C1 segment of cervical spinal cord (tissue), 14 donors: ENCODE measurements at regions not wholly inside any gene's neighbourhood (a gene's known extent, or its start where the extent isn't known, plus 50 kb on each side); places are given as distances from the start of the nearest gene placed in this dataset.

Experiments used
- DNase-seq, 14 donors: peaks; one replicate each; lab custom pipeline; 2025; lab: John Stamatoyannopoulos, UW

DNA sequence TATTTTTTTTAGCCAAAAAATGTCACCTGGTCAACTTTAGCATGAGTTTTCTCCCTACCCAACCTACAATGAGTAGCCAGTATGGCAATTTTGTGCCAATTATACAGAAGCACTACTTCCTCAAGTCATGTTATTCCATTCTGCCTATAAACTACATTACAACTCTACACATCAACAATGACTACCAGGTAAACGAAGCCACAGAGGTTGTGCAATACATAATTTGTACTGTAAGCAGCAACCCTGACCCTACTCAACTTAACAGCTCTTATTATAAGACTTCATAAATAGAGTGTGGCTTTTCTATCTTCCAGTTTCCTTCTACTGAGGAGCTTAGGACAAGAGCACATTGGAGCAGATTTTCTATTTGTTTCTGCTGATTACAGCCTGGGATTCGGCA is 160.5 kb downstream of the HS3ST1 start:
- DNase-seq: no peak

DNA sequence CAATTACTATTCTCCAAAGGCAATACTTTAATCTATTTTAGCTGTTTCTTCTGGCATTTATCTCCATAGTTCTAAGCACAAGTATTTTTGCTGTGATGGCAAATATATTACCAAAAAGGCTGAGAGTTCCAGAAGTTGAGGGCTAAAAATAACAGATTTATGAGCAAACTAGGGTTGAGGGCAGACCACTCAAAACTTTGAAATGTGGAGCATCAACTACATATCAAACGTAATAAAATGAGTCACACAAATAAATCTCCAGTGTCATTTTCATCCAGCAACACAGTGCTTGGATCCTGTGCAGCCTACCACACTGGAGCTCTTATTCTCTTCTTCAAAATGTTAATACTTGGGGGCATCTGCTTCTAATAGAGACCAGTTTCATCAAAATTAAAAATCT is 163.9 kb downstream of the HS3ST1 start:
- DNase-seq: no peak

DNA sequence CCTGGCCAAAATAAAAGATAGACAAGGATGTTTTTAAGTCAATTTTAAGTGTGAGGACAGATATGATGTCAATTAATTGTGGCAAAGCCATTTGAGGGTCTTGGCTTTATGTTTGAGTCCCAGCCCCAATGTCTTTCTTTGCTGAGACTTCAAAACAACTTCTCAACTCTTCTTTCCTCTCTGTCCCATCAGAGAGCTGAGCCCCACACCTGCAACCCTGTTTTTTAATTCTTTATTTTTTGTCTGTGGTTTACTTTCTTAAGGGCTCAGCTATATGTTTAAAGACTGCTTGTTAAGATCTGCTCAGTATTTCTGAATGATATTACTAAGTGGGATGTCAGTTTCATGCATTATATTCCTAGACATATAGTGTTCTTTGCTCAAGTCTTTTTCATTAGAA is 164.3 kb downstream of the HS3ST1 start:
- no peak for DNase-seq

DNA sequence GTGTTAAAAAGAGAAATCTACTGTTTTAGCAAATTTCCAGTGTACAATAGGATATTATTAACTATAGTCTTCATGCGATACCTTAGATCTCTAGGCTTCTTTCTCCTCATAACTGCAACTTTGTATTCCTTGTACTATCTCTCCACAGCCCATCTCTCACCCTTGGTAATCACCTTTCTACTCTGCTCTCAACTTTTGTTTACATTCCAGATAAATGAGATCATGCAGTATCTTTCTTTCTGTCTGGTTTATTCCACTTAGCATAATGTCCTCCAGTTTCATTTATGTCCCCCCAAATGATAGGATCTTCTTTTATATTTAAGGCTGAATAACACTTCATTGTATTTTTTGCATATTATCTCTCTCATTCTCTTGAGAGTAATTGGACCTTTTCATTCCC is 165.5 kb downstream of the HS3ST1 start:
- no peak for DNase-seq

DNA sequence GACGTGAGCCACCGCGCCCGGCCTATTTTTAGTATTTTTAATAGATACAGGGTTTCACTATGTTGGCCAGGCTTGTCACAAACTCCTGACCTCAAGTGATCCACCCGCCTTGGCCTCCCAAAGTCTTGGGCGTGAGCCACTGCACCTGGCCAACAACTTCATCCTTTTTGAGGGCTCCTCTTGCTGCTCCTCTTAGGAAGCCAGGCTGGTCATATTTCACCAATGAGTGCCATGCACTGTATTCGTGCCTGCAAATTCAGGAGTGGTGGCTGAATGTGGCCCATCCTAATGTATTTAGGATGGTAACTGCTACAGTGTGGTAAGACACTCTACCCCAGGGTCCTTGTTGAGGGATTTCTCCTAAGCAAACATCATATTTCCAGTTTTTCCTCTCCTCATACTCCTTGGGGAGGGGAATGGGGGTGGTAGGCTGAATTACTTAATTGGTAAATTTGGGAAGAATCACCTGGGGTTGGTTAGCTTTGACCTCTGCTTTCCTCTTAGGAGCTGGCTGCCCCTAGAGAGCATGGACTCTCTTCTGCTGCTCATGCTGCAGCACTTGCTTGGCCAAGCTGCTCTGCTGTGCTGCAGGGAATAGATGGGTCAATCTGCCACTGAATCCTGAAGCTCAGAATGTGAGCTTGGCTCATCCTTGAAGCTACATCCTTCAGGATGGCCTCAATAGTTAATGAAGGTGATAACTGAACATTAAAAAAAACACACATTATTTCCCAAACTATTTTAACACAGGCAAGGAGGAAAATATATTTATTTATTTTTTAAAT is 167.4 kb downstream of the HS3ST1 start:
- peak in 1 of 14 donors; percentile 76 for DNase-seq

DNA sequence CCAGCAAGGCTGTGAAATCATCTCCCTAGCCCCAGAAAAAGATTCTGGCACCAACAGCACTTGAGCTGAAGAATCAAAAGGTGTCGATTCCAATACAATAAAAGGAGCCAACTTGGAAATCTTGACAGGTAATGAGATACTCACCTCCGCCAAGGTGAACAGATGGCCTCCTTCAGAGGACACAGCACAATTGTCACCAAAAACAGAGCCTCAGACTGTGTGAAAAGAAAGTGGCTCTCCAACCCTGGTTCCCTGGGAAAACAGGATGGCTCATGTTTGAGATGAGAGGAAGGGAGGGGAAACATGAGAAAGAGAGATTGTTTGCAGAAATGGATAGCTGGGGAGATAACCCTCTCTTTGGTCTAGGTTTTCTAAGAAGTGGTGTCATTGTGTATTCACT is 168.9 kb downstream of the HS3ST1 start:
- peak in 2 of 14 donors; percentile 4 to 94 for DNase-seq

DNA sequence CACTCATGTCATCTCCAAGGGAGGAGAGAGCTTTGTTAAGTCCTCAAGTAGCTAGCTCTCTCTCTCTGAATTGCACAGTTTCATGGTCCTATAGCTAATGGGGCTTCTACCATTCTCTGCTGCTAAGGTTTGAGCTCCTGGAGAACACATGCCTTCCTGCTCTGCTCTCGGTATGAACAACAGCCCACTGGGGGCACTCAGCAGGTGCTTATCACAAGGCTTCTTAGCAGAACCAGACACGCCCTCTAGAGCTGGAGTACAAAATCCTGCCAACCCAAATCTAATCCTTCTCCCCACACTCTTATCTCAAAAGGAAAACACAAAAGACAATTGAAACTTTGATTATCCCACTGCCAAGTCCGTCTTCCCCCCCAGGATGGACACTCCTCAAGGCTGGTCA is 176.5 kb downstream of the HS3ST1 start:
- DNase-seq: no peak

DNA sequence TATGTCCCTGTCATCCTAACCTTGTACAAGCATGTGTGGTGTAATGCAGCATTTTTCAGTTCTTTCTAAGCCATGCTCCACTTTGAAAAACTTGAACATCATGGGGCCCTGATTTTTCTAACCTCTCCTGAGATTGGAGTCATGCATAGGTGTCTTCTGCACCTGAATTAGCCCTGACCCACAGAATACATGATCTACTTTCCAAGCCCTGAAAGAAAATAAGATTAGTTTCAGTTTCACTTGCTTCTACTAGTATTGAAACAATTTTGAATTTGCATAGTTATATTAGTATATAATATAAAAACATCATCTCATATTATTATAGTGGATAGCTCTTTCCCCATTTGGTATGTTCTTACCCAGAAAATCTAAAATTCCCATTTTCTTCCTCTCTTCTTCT is 178.2 kb downstream of the HS3ST1 start:
- DNase-seq: no peak

DNA sequence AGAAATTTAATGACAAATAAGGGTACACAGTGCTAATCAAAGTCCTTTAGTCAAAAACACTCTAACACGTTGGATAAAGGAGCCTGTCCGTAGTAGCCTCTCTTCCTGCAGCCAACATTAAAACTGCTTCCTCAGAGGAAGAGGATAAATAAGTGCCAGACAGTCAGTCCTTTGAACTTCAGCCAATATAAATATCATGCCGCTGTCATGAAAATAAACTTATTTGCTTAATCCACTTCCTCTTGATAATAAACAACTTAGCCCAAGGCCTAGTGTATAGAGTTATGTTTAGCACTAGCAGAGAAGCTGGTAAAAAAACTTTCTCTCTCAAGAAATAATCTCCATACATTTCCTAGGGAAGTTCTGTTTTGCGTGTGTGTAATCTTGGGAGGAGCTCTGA is 196.7 kb downstream of the HS3ST1 start:
- no peak for DNase-seq

DNA sequence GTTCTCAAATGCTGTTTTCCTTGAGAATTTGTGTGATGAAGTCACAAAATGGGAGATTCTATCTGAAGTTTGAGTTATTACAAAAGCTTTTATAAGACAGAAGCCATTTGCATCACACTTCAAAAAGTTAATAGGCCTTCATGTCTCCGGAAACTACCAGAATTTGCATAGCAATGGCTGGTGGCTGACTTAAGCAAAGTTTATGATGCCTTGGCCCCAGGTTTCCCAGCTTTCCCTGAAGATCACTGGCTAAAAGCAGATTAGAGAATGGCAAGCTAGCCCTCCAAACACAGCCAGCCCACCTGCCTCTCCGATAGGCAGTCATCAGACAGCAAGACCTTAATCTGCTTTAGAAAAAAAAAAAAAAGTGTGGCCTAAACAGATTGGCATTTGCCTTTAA is 197.8 kb downstream of the HS3ST1 start:
- no peak for DNase-seq

DNA sequence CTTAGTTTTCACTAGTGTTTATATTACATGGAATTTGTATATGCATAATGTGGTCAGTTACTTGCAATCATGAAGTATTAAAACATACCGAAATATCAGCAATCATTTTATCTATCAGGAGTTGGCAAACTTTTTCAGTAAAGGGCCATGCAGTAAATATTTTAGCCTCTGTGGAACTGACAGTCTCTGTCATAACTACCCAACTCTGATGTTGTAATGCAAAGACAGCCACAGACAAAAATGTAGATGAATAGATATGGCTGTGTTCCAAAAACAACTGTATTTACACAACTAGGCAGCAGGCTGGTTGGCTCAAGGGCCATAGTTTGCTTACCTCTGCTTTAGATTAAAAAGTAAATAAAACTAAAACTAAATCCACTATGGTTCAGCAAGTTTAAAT is 200.2 kb downstream of the HS3ST1 start:
- DNase-seq: no peak

DNA sequence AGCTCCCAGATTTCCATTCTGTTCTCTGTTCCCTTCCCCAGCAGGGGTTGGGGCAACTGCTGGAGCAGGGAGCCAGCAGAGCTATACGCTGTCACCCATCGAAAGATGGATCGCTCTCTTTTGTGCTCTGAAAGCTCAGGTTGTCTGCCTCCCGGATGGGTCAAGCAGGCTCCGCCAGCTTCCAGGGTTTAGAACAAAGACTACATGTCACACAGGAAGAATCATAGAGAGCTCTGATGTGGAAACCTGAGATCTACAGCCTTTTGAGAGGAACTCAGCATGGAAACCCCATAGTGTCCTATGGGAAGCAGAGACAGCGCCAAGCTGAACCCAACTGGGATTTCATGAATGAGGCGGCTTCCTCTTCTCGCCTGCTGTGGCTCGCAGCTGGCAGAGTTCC is 205.4 kb downstream of the HS3ST1 start:
- no peak for DNase-seq

DNA sequence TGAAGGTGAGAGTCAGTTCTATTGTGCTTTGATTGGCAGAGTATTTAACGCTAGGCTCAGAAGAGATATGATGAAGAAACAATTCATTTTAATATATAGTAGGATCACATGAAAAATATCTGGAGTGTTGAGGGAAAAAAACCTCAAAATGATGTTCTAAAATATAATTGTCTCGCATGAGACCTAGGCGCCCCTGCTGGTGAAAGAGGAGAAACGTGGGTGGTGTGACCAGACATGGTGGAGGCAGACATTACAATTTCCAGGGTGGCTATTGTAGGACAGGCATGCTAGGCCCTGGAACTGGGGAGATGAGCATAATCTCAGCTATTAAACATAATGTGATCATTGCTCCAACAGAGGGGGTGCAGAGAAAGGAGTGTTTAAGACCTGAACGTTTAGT is 210.0 kb downstream of the HS3ST1 start:
- no peak for DNase-seq

DNA sequence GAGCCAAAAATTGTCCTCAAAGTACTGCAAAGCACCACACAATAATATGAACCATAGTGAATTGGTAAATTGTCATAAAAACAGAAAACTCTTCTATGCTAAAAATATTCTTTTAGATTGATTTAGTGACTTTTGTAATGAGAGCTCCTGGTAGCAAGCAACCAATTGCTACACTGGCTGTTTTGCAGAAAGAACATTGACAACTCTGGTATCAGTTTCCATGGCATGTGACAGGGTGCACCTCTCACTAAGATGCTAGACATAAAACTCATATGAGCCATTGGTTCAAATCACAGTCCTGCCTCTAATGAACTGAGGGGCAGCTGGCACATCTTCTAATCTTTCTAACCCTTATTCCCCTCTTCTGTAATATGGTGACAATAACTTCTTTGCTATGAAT is 212.2 kb downstream of the HS3ST1 start:
- DNase-seq: no peak

DNA sequence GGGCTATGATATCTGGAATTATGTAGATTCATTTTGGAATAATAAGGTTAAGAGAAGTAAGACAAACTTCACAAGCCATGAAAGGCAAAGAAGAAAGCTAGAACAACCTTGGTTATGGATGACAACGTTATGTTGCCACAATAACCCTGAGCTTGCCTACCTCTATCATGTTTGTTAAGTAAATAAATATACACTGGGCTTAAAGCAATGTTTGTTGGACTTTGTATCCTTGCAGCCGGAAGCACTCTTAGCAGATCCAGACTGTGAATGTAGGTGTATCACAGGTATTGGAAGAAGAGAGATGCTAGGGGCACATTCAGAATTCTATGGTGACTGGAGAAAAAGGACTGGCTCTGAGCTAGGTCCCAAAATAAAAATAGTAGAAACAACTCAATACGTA is 214.4 kb downstream of the HS3ST1 start:
- no peak for DNase-seq

DNA sequence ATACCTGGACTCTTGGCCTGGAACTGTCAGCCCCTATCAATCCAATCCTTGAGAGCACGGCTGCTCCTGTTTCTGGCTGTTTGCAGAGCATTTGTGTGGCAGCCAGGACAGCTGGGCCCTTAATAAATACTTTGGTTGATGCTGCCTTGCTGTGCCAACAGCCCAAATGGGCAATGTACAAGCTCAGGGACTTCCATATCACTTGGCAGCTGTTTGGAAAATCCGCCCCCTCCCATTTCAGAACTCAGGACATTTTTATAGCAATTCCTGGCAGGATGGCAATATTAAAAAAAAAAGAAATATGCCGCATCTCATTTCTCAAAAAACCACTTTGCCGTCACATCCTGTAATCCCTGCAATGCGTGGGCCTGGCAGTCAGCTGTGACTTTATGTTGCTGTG is 218.9 kb downstream of the HS3ST1 start:
- DNase-seq: no peak

DNA sequence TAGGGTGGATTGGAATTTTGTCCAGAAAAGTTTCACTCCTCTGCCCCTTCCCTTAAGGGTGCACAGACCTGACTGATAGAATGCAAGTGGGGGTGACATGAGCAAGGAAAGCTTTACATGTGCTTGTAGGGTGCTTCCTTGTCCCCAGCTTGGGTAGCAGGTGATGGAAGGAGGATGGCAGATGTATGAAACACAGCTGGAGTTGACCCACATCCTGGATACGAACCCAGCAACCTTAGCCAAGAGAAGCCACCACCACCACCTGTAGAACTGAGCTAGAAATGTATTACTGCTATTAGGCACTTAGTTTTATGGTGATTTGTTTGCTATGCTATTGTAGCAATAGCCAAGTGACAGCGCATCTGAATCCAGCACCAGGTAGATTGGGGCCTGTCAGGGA is 227.4 kb downstream of the HS3ST1 start:
- no peak for DNase-seq

DNA sequence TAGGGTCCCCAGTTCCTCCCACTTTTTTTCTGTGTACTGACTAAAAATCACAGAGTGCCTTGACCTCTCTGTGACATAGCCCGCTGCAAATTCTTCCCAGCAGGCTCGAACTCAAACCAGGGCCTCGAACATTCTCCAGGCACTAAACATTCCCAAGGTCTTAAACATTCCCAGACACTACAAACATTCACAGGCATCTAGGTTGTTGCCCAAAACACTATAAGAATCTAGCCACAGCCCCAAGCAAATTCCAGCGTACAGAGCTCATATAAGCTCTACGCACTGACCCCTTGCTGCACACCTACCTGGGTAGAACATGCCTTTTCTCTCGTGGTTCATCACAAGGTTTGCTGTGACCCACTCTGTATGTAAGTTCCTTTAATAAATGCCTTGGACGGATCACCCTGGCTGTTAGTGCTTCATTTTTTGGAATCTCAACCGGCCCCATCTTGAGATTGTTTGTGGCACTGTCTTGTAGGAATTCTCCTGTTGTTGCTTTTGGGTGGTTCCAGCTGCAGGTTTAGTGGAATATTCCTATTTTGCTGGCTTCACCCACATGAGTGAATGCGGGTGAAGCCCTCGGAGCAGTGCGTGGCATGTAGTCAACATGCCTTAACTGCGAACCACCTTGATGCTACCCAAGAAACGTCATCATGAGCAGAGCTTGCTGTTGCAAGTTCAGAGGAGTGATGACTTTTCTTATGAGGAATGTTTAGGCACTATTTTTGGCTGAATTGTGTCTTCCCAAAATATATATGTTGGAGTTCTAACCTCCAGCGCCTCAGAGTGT is 230.0 kb downstream of the HS3ST1 start:
- DNase-seq: no peak

DNA sequence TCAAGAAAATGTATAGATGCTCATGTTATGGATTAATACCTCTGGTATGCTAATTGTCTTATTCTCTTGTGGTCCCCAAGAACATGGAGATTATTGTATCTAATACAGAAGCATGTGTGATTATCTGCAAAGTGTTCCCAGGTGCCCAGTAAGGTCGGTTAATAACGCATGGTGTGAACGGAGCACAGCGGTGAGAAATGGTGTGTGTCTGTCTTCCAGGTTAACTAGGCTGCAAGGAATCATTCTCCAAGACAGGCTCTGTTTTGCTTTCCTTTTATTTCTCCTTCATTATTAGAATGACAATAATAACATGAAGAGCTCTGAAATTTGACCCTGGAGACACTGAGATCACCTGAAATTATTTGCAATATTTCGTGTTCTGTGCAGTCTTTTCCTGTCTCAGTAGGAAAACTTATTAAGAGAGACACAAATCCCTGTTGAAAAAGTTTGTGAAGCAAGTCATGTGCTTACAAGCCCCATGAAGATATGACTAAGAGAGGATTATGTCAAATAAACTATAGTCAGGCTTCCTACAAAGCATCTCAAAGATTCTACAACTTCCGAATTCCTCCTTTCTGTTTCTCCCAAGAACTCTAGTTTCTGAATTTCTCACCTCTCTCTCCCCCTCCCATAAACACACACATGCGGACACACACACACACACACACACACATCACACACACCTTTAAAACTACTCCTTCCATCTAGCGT is 230.9 kb downstream of the HS3ST1 start:
- no peak for DNase-seq

DNA sequence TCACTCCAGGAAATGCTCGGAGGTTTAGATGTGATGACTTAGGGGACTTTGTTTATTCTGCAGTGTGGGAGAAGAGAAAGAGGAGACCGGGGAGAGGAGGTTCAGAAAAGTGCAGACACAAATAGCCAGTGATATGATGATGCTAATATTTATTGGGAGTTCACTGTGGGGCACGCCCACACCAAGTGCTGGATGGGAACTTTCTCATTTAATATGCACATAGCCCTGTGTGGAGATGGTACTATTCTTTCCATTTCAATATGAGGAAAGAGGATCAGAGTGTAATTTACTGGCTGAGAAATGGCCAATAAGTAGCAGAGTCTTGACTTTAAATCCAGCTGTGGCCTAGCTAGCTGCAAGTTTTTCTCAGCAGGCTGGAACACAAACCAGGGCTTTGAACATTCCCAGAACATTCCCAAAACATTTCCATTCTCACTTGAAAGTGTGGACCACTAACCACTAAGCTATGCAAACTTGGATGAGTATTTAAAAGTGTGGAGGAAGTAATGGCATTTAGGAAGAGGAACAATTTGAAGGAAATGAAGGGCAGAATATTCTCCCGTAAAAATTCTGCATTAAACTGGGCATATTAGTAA is 231.7 kb downstream of the HS3ST1 start:
- DNase-seq: no peak

DNA sequence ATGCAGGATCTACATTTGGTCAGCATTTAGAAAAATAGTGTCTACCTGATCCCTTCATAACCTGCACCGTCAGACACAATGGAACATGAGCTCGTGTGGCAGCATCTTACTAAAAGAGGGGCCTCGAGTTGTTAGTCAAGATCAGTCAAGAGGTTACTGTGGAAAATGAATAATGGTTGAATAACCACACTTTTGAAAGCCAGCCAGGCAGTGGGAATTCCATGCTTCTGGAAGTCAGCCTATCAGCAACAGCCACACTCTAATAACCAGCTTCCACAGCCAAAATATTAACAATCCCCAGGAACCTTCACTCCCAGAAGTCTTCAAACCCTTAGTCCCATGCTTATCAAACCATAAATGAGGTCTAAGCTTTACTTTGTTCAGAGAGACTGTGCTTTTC is 234.3 kb downstream of the HS3ST1 start:
- no peak for DNase-seq

DNA sequence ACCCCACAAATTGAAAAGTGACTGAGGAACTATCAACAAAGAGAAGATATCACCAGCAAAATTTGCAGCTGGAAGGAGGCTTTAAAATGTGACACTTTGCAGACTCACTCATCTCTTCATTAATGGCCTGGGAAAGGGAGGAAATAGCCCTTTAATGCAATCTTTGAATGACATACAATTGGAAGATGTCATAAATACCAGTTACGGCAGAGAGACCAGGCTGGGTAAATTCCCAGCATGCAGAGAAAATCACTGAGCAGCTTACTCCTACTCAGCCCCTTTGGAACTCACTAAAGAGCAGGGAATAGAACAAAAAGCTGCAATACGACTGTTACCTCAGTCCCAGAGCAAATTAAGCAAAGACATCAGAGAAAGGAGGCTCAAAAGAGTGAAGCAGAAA is 238.9 kb downstream of the HS3ST1 start:
- DNase-seq: no peak
